Islet of Langerhans (tissue), 1 donor: ENCODE measurements at regions not wholly inside any gene's neighbourhood (a gene's known extent, or its start where the extent isn't known, plus 50 kb on each side); places are given as distances from the start of the nearest gene placed in this dataset.
"Not testable (repeated sequence)": the region's sequence is repeated elsewhere in the genome, so short reads cannot be mapped to it uniquely, and the experiment has no call there.

Experiments used
- FAIRE-seq: peaks from one replicate; lab custom pipeline; 2011; peaks lifted over from hg19 to GRCh38; lab: Jason Lieb, UNC

- no peak for FAIRE-seq
Measured at GRCh38 chr3:8313560-8314267, 187.9 kb upstream of the LMCD1 start.

DNA sequence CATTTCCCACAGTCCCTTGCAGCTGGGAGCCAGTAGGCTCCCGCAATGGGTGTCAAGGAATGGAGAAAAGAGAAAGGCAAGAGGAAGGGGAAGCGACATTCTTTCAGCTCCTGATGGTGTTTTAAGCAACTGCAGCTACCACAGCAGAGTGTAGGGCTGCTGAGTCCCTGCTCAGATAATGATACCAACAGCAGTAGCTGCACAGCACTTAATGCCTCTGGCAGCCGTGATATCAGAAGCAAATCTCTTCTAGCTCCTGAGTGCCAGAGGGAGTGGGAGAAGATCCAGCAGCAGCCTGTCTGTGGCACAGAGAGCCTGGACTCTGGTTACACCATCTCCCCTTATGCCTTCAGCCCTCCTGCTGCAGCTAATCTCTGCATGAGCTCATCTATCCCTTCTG lies 186.1 kb upstream of the LMCD1 start:
- FAIRE-seq = not testable (repeated sequence)

DNA sequence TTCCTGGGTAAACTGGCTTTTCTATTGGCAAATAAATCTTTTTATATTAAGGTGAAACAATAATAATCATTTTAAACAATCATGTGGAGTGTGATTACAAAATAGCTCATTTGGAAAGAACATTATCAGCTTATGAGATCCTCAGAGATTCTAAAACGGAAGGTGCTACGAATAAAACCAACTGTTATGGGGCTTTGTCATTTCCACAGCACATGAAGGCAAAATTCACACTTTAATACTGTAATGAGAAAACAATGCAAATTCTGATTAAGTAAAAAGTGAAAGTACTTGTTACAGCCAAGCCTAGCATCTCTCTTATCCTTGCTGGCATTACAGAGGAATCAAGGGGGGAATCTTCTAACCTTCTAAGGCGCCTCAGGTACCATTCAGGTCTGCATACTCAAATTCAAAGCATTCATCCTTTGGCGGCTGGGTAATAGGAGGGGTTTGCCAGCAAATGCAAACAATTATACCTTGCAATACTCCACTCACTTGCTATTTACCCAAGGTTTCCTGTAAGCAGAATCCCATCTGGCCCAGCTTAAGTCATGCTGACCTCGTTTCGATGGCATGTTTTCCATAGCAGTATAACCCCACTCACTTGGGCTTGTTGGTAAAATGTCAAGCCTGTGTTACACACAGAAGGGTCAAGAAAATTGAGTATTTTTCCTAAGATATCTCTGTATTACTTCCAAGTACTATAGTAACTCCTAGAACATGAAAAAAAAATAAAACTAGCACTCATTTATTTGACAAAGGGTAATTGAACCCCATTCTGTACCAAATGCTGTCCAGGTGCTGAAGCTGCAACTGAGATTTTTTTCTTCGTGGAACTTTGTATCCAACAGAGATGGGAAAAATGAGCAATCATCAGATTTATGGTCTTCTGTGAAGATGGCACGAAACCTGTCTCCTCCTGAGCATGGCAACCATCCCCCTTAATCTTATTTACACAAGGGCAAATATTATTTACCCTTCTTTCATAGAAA lies 183.7 kb upstream of the LMCD1 start:
- FAIRE-seq = peak; percentile 38

- peak; percentile 49 for FAIRE-seq
Measured at GRCh38 chr3:8319935-8320634, 181.5 kb upstream of the LMCD1 start.

- peak; percentile 43 for FAIRE-seq
Measured at GRCh38 chr3:8320711-8321458, 180.7 kb upstream of the LMCD1 start.

- FAIRE-seq = no peak
Measured at GRCh38 chr3:8324747-8325146, 176.9 kb upstream of the LMCD1 start.

- FAIRE-seq = peak; percentile 21
Measured at GRCh38 chr3:8325306-8325705, 176.3 kb upstream of the LMCD1 start.

- not testable (repeated sequence) for FAIRE-seq
Measured at GRCh38 chr3:8325833-8326232, 175.8 kb upstream of the LMCD1 start.

DNA sequence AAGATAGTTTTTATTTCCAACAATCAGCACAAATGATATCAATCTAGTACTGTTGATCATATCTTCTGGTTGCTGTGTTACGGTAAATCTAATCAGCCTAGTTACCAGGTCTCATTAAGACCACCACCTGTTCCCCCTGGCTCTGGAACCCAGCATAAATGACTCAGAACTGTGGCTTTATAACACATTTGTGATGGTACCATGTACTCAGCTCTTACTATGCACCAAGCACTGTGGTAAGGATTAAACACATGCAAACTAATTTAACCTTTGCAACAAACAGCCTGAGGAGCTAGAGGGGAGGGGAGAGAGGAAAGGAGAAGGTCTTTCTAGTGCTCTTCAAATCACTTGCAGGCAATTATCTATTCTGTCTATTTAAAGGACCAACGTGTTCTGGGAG lies 173.9 kb upstream of the LMCD1 start:
- FAIRE-seq = no peak

DNA sequence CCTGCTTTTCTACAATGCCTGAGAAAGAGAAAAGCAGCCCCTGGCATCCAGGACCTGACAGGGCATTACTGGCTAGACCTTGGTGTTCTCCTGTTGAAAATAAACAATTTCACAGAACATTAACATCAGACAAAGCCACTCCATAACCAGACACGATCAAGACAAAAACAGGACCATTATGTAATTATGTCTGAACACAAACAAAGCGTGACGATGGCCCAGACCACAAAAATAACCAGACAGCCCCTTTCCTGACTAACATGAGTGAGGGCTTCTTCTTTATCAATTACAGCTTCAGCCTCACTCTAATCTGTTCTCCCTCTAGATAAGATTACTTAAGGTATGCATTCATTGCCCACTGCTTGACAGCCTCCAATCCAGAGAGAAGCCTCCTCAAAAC lies 172.7 kb upstream of the LMCD1 start:
- no peak for FAIRE-seq

GRCh38 chr3:8329598-8329997 lies 172.0 kb upstream of the LMCD1 start:
- FAIRE-seq = no peak

DNA sequence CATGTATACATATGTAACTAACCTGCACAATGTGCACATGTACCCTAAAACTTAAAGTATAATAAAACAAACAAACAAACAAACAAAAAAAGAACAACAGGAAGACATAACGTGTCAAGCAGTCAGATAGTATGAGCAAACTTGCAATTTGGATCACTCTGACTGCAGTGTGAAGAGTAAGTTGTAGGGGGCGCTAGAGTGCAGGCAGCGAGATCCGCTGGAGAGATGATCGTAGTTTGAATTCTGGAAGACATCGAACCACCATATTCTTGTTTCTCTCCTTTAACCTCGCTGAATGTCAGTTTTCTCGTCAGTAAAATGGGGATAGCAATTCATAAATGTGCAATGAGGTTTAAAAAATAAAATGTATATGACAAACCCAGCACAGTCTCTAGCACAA lies 165.2 kb upstream of the LMCD1 start:
- FAIRE-seq = no peak

DNA sequence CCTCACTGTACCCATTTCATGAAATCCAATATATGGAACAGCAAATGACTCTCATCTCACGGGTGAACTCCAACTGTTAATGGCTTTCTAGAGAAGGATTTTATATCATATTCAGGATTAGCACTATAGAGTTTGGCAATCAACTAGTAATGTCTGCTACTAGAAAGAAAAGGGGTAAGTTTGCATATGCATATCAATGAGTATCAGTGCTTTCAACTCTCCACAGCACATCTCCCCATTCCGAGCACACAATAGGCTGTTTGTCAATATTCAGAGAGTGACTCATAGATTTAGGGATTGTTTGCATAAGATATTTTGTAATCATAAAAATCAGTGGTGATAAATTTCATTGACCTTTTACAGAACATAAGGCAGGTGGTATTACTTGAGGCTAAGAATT lies 163.2 kb upstream of the LMCD1 start:
- no peak for FAIRE-seq

- no peak for FAIRE-seq
Measured at GRCh38 chr3:8341821-8342247, 159.8 kb upstream of the LMCD1 start.

DNA sequence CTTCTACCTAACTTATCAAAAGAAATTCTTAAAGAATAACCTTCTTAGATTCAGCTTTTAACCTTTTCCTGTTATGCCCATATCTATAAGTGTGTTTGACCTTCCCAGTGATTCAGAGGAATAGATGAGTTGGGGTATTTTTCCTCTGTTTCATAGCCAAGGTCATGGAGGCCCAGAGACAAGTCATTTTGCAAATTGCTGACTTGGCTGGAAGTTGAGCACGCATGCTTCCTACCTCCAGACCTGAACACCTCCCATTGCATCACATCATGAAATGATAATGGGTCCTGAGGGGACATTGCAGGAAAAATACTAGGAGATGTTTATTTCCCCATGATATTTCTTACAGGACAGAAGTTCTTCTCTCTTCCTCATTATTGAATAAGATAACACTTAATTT lies 158.6 kb upstream of the LMCD1 start:
- no peak for FAIRE-seq

DNA sequence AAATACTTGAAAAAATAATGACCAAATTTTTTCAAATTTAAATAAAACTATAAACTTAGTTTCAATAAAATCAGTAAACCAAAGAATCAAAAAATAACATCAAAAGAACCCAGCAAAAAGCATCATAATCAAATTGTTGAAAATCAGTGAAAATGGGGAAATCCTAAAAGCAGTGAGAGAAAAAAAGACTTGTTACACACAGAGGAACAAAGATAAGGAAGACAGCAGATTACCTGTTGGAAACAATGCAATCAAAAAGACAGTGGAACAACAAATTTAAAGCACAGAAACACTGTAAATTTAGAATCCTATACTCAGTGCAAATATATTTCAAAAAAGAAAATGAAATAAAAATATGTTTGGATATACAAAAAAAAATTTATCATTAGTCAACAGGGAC lies 156.2 kb upstream of the LMCD1 start:
- FAIRE-seq = peak; percentile 41

GRCh38 chr3:8348076-8348475 lies 153.5 kb upstream of the LMCD1 start:
- no peak for FAIRE-seq

DNA sequence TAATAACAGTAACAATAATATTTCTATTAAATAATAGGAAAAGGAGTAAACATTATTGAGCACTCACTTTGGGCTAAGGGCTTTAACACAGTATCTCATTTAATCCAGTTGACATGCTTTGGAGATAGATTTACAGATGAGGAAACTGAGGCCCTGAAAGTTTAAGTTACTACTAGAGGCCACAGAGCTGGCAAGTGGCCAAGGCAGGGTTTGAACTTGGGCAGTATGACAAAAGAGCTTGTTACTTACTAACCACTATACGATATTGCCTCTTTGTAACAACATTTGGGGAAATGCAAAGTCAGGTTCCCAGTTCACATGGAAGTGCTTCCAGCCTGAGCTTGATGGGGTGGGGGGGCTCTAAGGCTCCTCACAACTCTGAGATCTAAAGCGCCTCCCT lies 149.1 kb upstream of the LMCD1 start:
- no peak for FAIRE-seq

DNA sequence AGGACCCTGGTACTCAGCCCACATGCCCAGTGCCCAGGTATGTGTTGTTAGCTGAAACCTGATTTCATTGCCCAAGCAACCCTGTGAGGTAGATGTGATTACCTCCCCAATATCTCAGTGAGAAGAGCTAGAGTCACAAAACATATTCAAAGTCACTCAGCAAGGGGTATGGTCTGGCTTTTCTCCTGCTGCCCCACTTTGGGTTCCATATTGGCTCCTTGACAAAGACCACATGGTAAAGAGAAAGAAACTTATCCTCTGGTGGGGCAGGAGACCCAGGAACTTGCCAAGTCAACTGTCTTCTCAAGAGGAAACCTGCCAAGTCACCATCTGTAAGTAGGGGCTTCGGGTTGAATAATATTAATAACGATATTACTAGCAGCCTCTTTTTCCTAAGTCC lies 148.3 kb upstream of the LMCD1 start:
- no peak for FAIRE-seq

DNA sequence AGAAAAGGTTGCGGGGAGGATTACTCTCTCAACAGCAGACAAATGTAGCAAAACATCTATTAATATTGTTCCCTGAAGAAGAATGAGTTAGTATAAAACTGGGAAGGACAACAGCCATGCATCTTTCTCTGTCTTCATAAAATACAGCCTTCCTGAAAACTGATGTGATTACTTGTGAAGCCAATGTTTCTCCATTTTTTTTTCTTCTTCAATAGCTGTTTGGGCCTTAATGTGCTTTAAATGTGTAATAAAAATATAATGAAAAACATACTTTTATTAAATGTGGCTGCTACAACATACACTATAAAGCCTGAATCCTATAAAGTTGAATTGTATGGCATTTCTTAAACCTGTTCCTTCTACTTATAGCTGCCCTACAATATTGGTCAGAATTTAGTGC lies 146.3 kb upstream of the LMCD1 start:
- no peak for FAIRE-seq

- FAIRE-seq = not testable (repeated sequence)
Measured at GRCh38 chr3:8356066-8356465, 145.6 kb upstream of the LMCD1 start.

DNA sequence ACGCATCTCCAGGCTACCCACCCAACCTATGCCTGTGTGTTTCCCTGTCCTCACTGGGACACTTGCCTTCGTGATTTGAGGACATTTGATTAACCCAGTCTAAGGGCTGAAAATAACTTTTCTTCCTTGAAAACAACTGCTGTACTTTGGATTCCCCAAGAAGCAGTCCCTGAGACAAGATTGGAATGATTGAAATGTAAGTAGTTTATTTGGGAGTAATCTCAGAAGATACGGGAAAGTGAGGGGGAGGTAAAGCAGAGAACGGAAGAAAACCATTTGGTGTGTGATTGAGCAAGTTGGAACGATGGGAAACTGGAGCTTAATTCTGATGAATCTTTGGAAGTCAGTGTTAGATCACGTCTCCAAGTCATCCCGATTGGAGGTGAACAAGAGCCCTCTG lies 143.8 kb upstream of the LMCD1 start:
- FAIRE-seq = no peak
